SK-N-MC (cell line): ENCODE measurements at regions not wholly inside any gene's neighbourhood (a gene's known extent, or its start where the extent isn't known, plus 50 kb on each side); places are given as distances from the start of the nearest gene placed in this dataset.

Source experiments
- DNase-seq: peaks from one replicate; pipeline ENCODE4 v3.0.0-alpha.2; 2011; ENCODE audit warnings: low read depth, low spot score
- H3K27ac ChIP-seq: fragments of 200-600 bp; sonication (generic); 2 replicates; pipeline ENCODE4 v1.5.1; 2016; ENCODE audit warnings: mixed run types
- H3K36me3 ChIP-seq: fragments of 200-600 bp; sonication (generic); 2 replicates; pipeline ENCODE4 v1.6.1; 2017; ENCODE audit warnings: antibody characterized with exemption, low read length, mixed read lengths; ENCODE audit not compliant: insufficient read depth
- H3K4me3 ChIP-seq: fragments of 200-600 bp; sonication (generic); 2 replicates; pipeline ENCODE4 v1.5.1; 2016
- H3K9ac ChIP-seq: fragments of 200-600 bp; sonication (generic); 2 replicates; pipeline ENCODE4 v1.8.0; 2017; ENCODE audit warnings: mixed run types, mixed read lengths; ENCODE audit not compliant: insufficient read length
- H3K9me3 ChIP-seq: fragments of 200-600 bp; sonication (generic); 2 replicates; pipeline ENCODE4 v1.6.1; 2017; ENCODE audit warnings: low read depth, mild to moderate bottlenecking, antibody characterized with exemption, low read length, moderate library complexity, mixed read lengths
- EZH2 ChIP-seq: fragments of 200-600 bp; sonication (generic); IDR thresholded peaks from one replicate; pipeline ENCODE4 v1.6.1; 2017; ENCODE audit warnings: antibody characterized with exemption
- FOXP2 ChIP-seq: optimal IDR thresholded peaks from 2 replicates; pipeline ENCODE3; 2011; ENCODE audit warnings: mild to moderate bottlenecking, moderate library complexity; ENCODE audit not compliant: insufficient read depth; ENCODE audit errors: extremely low read length, control extremely low read depth
- POLR2AphosphoS5 ChIP-seq: IDR thresholded peaks from 2 replicates; pipeline ENCODE4 v1.6.1; 2012; ENCODE audit warnings: mild to moderate bottlenecking, low read depth, low read length, borderline replicate concordance

DNA sequence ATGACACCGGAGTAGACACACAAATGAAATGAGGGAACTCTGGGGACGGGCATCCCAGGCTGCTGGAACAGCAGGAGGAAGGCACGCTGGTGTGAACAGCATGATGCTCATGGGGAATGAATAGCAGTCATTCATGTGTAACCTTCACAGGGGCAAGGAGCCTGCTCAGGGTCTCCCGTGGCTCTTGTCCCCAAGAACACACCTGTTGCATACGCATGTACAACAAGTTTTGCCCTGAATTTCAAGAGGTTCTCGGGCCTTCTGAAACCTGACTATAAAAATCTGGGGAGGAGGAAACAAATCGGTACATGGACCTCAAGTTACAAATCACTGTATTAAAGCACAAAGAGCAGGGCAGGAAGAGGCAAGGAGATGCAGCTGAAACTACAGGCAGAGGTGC is 93.4 kb downstream of the RRAGC start:
- Histone ChIP-seq H3K4me3 (no peak overlapping the region), H3K9ac (no peak overlapping the region), H3K9me3 (no peaks in the 10 kb centered on the region), H3K36me3 (no peaks in the 10 kb centered on the region), H3K27ac (no peak overlapping the region)
- TF ChIP-seq POLR2AphosphoS5 (no peak), FOXP2 (no peak), EZH2 (no peak)
- DNase-seq, result no peak

DNA sequence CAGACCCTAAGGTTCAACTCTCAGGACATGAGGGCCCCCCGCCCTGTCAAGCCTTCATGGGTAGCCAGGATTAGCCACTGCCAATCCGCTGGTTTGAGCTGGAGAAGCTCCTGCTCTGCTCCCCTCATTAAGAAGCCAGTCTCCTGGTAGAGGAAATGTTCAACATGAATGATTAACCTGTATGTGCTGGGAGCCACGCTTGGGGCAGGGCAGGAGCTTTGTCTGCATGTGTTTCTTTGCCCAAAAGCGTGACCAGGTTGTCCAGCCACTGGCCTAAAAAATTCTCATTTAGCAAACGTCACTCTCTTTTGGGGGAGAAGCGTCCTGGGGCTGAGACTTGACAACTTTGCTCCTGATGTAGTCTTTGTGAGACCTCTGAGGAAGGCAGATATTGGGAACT is 96.5 kb downstream of the RRAGC start:
- TF ChIP-seq EZH2 (no peak), POLR2AphosphoS5 (no peak), FOXP2 (no peak)
- no peak overlapping the region for H3K9ac ChIP-seq
- no peaks in the 10 kb centered on the region for H3K9me3 ChIP-seq
- no peaks in the 10 kb centered on the region for H3K36me3 ChIP-seq
- no peak overlapping the region for H3K4me3 ChIP-seq
- no peak for DNase-seq
- H3K27ac ChIP-seq, result no peak overlapping the region

DNA sequence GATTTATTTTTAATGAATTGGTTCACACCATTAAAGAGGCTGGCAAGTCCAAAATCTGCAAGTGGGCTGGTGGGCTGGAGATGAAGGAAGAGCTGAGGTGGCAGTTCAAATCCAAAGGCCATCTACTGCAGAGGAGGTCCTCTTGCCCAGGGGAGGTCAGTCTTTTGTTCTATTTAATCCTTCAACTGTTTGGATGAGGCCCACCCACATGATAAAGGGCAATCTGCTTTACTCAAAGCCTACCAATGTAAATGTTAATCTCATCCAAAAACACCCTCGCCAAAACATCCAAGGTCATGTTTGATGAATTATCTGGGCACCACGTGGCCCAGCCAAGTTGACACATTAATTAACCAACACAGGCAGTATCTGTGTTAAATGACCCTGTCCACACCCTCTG is 99.0 kb downstream of the RRAGC start:
- H3K36me3 ChIP-seq, result no peaks in the 10 kb centered on the region
- TF ChIP-seq EZH2, result no peak
- TF ChIP-seq POLR2AphosphoS5, result no peak
- no peak for TF ChIP-seq FOXP2
- no peak overlapping the region for H3K27ac ChIP-seq
- H3K9me3 ChIP-seq, result no peaks in the 10 kb centered on the region
- H3K4me3 ChIP-seq, result no peak overlapping the region
- H3K9ac ChIP-seq, result no peak overlapping the region
- no peak for DNase-seq

DNA sequence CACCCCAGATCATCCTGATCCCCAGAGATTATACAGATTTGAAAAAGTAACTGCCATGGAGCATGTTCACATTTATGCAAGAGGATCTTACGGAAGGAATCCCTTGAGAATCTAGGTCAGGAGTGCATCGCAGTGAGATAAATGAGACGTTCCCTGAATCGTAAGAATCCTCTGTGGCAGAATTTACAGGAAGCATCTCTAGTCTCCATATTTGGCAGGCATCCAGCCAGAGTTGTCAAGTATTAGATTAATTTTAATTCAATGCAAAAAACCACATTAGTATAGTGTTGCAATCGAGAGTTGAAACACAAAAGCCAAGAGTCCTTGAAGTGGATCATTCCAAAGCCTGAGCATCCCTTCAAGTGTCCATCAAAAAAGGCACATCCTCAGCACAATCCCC is 100.8 kb downstream of the RRAGC start:
- Histone ChIP-seq H3K9me3 (no peaks in the 10 kb centered on the region), H3K9ac (no peak overlapping the region), H3K4me3 (no peak overlapping the region), H3K27ac (no peak overlapping the region), H3K36me3 (no peaks in the 10 kb centered on the region)
- peak; percentile 52 for DNase-seq
- no peak for TF ChIP-seq EZH2
- TF ChIP-seq FOXP2, result no peak
- no peak for TF ChIP-seq POLR2AphosphoS5

DNA sequence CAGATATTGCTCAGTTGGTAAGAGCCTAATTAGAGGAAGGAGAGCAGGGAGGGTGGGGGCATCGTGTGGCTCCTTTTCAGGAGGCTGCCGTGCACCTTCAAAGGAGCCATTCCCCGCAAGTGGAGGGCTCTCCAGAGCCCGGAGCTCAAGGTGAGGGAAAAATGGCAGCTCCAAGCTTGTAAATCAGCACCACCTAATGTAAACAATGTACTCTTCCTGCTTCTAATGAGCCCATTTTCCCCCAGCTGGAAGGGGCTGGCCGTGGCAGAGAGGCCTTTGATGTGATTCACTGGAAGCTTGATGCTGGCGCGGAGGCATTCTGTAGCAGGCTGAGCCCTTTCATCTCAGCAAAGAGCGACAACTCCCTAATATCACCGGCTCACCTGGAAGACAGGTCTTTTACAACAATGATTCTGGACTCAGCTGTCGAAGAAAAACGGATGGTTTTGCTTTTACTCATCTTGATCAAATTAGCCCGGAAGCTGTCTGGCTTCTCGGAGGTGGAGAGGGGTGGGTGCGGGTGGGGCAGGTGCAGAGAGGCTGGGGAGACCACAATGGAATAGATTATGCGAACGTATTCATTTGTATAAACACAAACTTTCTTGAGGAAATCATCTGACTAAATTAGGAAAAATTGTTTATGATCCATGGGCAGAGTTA is 112.5 kb downstream of the RRAGC start:
- Histone ChIP-seq H3K36me3 (no peaks in the 10 kb centered on the region), H3K9me3 (no peaks in the 10 kb centered on the region), H3K27ac (no peak overlapping the region), H3K4me3 (no peak overlapping the region), H3K9ac (no peak overlapping the region)
- no peak for DNase-seq
- no peak for TF ChIP-seq FOXP2
- no peak for TF ChIP-seq POLR2AphosphoS5

DNA sequence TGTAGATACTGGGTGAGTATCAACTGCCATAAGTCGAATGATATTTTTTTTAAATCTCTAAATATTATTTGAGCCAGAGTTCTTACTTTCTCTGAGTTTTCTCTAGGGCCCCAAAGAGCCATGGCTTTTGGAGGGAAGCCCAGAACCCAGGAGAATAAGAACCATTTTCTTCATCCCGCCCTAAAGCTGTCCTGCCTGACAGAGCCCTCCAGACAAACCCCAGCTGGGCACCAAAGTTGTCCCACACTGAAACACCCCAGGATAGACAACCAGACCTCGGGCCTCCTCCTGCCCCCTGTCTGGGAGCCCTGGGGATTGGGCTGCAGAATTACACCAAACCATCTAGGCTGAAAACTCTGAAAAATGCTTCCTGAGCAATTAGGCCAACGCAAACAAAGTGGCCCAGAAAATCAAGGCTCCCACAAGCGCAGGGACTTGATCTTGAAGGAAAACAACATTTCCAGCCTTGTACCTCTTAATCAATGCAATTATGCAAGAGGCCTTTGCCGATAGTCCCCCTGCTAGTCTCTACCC is 113.1 kb downstream of the RRAGC start:
- Histone ChIP-seq H3K27ac (no peak overlapping the region), H3K36me3 (no peaks in the 10 kb centered on the region), H3K9ac (no peak overlapping the region), H3K4me3 (no peak overlapping the region), H3K9me3 (no peaks in the 10 kb centered on the region)
- no peak for DNase-seq
- no peak for TF ChIP-seq FOXP2
- no peak for TF ChIP-seq EZH2
- TF ChIP-seq POLR2AphosphoS5, result no peak

- no peak for TF ChIP-seq POLR2AphosphoS5
- no peak for TF ChIP-seq FOXP2
- no peak for TF ChIP-seq EZH2
- Histone ChIP-seq H3K36me3 (no peaks in the 10 kb centered on the region), H3K27ac (no peak overlapping the region), H3K9ac (no peak overlapping the region), H3K9me3 (no peaks in the 10 kb centered on the region), H3K4me3 (no peak overlapping the region)
- no peak for DNase-seq
Measured at GRCh38 chr1:38745476-38746401, 113.8 kb downstream of the RRAGC start.
